ENCODE measurements at regions not wholly inside any gene's neighbourhood (a gene's known extent, or its start where the extent isn't known, plus 50 kb on each side); places are given as distances from the start of the nearest gene placed in this dataset.
"Not testable (repeated sequence)": the region's sequence is repeated elsewhere in the genome, so short reads cannot be mapped to it uniquely, and the experiment has no call there.

- no peak for DNase-seq
Observed at GRCh38 chr10:32140403-32140802, 84.2 kb upstream of the KIF5B start.

DNA sequence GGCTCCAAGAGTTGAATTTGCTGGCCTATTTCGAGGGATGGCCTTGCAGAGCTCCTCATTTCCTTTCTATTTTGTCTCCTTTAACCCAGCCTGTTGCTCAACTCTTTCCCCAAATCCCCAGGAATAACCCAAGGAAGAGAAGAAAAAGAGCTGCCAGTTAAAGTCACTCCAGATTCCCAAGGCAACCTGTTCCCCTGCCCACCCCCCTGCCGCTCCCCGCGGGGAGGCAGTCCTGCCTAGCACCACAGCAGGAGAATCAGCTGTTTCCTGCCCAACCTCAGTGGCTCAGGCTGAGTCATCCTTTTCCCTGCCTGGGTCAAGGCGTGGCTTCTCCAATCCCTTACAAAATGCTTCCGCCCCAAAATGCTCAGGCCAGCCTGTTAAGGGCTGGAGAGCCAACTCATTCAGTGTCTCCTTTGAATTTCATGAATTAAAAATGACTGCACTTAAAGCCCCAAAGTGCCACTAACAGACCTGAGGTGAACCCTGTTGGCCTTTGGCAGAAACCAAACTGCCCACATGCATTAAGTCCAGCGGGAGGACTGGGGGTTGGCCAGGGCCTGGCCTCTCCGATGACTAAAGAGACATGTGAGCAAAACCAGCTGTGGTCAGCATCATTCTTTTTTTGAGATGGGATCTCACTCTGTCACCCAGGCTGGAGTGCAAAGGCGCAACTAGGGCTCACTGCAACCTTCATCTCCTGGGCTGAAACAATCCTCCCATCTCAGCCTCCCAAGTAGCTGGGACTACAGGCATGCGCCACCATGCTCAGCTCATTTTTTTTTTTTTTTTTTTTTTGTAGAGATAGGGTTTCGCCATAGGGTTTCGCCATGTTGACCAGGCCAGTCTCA is 83.2 kb upstream of the KIF5B start:
- DNase-seq, result no peak

DNA sequence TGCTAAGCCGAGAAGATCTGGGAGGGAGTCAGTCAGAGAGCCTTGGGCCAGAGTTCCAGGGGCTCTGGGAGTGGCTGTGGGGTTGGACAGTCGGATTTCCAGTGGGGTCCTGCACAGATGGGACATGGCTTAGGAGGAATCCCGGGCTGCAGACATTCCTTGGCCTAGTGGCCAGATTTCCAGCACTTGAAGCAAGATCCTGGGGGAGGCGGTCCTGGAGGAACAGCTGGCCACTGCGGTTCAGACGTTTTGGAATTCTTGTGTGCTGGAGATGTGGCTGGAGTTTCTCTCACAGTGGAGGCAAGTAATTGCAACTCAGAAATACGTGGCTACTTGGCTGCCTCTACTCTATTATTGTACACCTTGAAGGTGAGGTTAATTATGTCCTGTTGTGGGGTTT is 80.7 kb upstream of the KIF5B start:
- DNase-seq, result not testable (repeated sequence)

DNA sequence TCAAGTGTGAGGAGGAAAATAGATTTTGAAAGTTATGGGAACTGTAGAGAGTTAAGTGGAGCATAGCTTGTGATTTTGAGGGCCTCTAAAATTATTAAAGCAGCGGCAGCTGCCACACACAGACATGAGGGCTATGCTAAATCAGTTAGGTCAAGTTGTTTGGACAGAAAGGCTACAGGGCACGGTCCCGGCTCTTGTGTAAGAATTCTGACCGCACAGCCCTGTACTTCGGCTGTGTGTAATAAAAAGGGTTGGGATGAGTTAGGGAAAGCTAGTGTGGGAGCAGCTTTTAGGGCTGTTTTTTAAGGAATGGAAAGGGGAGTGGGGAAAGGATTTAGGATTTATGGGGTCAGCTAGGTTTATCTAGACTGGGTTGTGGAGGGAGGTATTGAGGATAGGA is 79.6 kb upstream of the KIF5B start:
- DNase-seq, result not testable (repeated sequence)

- no peak for DNase-seq
Observed at GRCh38 chr10:32132357-32132946, 76.2 kb upstream of the KIF5B start.

GRCh38 chr10:32131388-32131787 is 75.2 kb upstream of the KIF5B start:
- no peak for DNase-seq

DNA sequence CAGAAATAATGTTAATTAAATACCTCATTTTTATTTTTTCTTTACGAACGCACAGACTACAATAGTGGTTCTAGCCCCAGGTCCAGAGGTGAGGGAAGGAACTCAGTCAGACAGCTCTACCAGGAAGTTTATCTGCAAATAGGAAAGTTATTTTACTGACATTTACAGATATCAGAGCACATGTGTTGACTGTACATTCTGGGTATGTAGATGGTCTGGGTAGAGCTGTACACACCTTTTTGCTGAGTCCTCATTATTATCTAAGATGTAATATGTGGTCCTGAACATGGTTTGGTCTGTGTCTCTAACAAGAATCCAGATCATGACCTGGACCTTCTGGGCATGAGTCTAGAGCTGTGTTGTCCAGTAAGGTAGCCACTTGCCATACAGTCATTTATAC is 74.6 kb upstream of the KIF5B start:
- DNase-seq, result no peak

- no peak for DNase-seq
Observed at GRCh38 chr10:32125023-32125422, 68.8 kb upstream of the KIF5B start.

- no peak for DNase-seq
Observed at GRCh38 chr10:32123021-32123420, 66.8 kb upstream of the KIF5B start.

DNA sequence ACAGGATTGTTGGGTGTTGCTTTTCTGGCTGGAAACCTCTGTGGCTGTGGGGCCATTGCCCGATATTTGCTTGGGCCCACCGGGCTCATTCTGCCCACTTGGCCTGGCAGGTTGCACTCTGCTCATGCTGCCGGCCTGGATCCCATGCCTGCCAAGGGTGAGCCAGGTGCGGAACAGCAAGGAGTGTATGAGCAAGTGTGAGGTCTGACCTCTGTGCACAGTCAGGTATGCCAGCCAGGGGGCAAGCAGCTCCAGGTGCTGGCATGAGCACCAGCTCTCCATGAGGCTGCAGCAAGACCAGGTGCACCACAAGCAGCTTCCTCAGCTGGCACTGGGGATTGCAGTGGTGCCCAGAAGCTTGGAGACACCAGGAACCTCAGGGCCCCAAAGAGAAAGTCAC is 65.4 kb upstream of the KIF5B start:
- DNase-seq, result no peak

- DNase-seq, result no peak
Observed at GRCh38 chr10:32120147-32120546, 63.9 kb upstream of the KIF5B start.

GRCh38 chr10:32114508-32114907 is 58.3 kb upstream of the KIF5B start:
- DNase-seq, result no peak

GRCh38 chr10:32112055-32112454 is 55.8 kb upstream of the KIF5B start:
- no peak for DNase-seq

- DNase-seq, result no peak
Observed at GRCh38 chr10:32111585-32111984, 55.4 kb upstream of the KIF5B start.

- DNase-seq, result no peak
Observed at GRCh38 chr10:32110790-32111189, 54.6 kb upstream of the KIF5B start.

DNA sequence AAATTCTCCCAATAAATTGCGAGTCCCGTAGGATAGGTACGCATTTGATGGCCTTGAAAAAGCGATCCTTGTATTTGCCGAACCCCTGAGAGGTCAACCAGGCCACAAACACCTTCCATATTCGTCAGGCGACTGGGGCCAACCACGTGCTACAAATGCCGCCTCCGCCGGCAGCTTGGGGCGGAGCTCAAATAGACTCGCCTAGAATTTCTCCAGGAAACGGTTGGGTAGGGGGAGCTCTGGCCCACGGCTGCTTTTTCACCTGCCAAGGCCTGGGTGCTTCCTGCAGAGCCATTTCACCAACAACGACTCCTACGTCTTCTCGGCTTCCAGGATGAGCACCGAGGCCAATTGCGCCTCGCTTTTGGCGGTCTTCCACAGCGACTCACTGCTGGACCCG is 53.4 kb upstream of the KIF5B start:
- no peak for DNase-seq

All from NCI-H1105 treated with DMSO at 0.1 percent for 48 hours (cell line).